ENCODE measurements at regions not wholly inside any gene's neighbourhood (a gene's known extent, or its start where the extent isn't known, plus 50 kb on each side); places are given as distances from the start of the nearest gene placed in this dataset.

- no peak for DNase-seq (ENCODE audit: low read depth)
These were observed 1441.2 kb downstream of the PCDH7 start for GRCh38 chr4:32161392-32161791.

GRCh38 chr4:32163125-32163524, 1443.0 kb downstream of the PCDH7 start:
- no peak for DNase-seq (ENCODE audit: low read depth)

- no peak for DNase-seq (ENCODE audit: low read depth)
These were observed 1449.7 kb downstream of the PCDH7 start for GRCh38 chr4:32169841-32170240.

- no peak for DNase-seq (ENCODE audit: low read depth)
These were observed 1451.9 kb downstream of the PCDH7 start for GRCh38 chr4:32172086-32172485.

GRCh38 chr4:32172761-32173160, 1452.6 kb downstream of the PCDH7 start:
- DNase-seq (ENCODE audit: low read depth), result no peak

GRCh38 chr4:32180086-32180485, 1459.9 kb downstream of the PCDH7 start:
- no peak for DNase-seq (ENCODE audit: low read depth)

- no peak for DNase-seq (ENCODE audit: low read depth)
These were observed 1464.0 kb downstream of the PCDH7 start for GRCh38 chr4:32184186-32184585.

- DNase-seq (ENCODE audit: low read depth), result no peak
These were observed 1469.0 kb downstream of the PCDH7 start for GRCh38 chr4:32189130-32189529.

- no peak for DNase-seq (ENCODE audit: low read depth)
These were observed 1469.6 kb downstream of the PCDH7 start for GRCh38 chr4:32189788-32190187.

- DNase-seq (ENCODE audit: low read depth), result no peak
These were observed 1471.8 kb downstream of the PCDH7 start for GRCh38 chr4:32191961-32192360.

- no peak for DNase-seq (ENCODE audit: low read depth)
These were observed 1472.2 kb downstream of the PCDH7 start for GRCh38 chr4:32192363-32192762.

GRCh38 chr4:32192991-32193390, 1472.8 kb downstream of the PCDH7 start:
- no peak for DNase-seq (ENCODE audit: low read depth)

- no peak for DNase-seq (ENCODE audit: low read depth)
These were observed 1477.0 kb downstream of the PCDH7 start for GRCh38 chr4:32196950-32197688.

GRCh38 chr4:32199639-32200038, 1479.5 kb downstream of the PCDH7 start:
- no peak for DNase-seq (ENCODE audit: low read depth)

GRCh38 chr4:32203340-32203739, 1483.2 kb downstream of the PCDH7 start:
- DNase-seq (ENCODE audit: low read depth), result no peak

GRCh38 chr4:32206756-32207155, 1486.6 kb downstream of the PCDH7 start:
- DNase-seq (ENCODE audit: low read depth), result no peak

GRCh38 chr4:32207456-32207855, 1487.3 kb downstream of the PCDH7 start:
- no peak for DNase-seq (ENCODE audit: low read depth)

- no peak for DNase-seq (ENCODE audit: low read depth)
These were observed 1495.1 kb downstream of the PCDH7 start for GRCh38 chr4:32215277-32215676.

GRCh38 chr4:32216502-32216901, 1496.3 kb downstream of the PCDH7 start:
- DNase-seq (ENCODE audit: low read depth), result no peak

- no peak for DNase-seq (ENCODE audit: low read depth)
These were observed 1499.3 kb downstream of the PCDH7 start for GRCh38 chr4:32219306-32220075.

GRCh38 chr4:32226204-32226603, 1506.0 kb downstream of the PCDH7 start:
- peak; percentile 2 for DNase-seq (ENCODE audit: low read depth)

- no peak for DNase-seq (ENCODE audit: low read depth)
These were observed 1506.6 kb downstream of the PCDH7 start for GRCh38 chr4:32226733-32227132.

- no peak for DNase-seq (ENCODE audit: low read depth)
These were observed 1523.8 kb downstream of the PCDH7 start for GRCh38 chr4:32243926-32244325.

- DNase-seq (ENCODE audit: low read depth), result no peak
These were observed 1528.9 kb downstream of the PCDH7 start for GRCh38 chr4:32249040-32249439.

Measured in stromal cell of bone marrow (primary cell).